Superior temporal gyrus (tissue), 1 donor: ENCODE measurements at regions not wholly inside any gene's neighbourhood (a gene's known extent, or its start where the extent isn't known, plus 50 kb on each side); places are given as distances from the start of the nearest gene placed in this dataset.
"Not testable (repeated sequence)": the region's sequence is repeated elsewhere in the genome, so short reads cannot be mapped to it uniquely, and the experiment has no call there.

Experiments used
- DNase-seq: peaks from one replicate; pipeline ENCODE4 v3.0.0-alpha.2; 2016; ENCODE audit errors: extremely low spot score

DNA sequence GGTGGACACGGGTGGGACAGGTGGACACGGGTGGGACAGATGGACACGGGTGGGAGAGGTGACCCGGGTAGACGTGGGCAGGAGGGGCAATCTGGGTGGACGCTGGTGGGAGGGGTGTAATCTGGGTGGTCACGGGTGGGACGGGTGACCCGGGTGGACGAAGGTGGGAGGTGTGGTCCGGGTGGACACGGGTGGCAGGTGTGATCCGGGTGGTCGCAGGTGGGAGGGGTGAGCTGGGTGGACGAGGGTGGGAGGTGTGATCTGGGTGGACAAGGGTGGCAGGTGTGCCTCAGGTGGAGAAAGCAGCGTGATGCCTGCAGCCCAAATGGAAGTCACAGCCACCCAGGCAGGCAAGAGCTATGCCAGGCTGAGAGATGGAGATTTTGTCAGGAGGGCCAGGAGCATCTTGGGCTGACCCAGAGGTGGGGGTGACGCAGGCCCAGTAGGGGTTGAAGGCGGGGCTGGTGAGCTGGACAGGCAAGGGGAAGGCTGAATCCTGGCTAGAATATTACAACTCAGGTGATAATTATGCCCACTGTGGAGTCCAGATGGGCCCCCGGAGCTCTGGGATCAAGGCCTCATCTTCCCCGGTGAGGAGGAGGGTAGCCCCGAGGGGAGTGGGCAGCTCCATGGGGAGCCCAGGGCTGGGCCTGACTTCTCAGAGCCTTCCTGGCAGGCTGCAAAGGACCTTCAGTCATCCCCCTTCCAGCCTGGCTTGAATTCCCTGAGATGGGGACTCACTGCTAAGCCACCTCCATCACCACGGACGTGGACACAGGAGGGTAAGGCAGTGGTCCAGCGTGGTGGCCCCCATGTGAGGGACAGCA is 100.0 kb downstream of the ADRA2C start:
- DNase-seq = no peak

DNA sequence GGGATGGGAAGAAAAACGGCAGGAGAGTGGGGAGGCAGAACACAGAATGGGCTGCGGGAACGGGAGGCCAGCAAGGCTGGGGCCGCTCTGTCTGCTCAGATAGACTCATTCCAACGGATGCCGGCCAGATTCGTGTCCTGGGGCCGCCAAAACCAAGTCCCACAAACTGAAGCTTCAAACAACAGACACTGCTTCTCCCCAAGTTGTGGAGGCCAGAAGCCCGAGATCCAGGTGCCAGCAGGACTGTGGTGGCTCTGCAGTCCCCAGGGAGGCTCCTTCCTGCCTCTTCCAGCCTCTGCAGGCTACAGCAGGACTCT is 100.6 kb downstream of the ADRA2C start:
- no peak for DNase-seq

DNA sequence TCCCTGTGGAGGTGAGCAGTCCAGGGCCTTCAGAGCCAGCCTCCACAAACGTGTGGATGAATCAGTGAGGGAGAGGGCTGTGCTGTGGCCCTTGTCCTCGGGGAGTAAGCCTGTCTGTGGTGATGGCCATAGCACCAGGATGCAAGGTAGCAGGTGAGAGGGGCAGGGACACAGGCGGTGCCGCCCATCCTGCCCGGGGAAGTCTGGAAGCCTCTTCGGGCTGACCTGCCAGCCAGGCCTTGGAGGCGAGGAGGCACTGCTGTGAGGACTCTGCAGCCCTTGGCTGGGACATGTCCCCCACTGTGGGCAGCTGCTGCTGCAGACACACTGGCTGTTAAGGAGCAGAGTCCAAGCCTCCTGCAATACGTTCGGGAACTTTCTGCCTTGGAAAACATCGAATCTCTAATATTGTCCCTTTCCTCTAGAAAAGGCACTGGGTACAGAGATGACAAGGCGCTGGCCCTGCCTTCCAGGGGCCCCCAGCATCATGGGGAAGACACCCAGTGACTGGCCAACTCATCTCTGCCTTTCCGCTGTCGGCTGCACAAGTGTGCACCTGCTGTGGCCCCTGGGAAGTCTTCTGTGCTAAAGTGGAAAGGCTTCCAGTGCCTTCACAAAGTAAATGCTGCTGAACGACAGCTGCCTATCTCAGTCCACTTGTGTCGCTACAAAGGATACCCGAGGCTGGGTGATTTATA is 101.4 kb downstream of the ADRA2C start:
- DNase-seq = no peak

- DNase-seq = no peak
Observed at GRCh38 chr4:3868211-3869173, 102.3 kb downstream of the ADRA2C start.

- DNase-seq = no peak
Observed at GRCh38 chr4:3869174-3869572, 103.0 kb downstream of the ADRA2C start.

DNA sequence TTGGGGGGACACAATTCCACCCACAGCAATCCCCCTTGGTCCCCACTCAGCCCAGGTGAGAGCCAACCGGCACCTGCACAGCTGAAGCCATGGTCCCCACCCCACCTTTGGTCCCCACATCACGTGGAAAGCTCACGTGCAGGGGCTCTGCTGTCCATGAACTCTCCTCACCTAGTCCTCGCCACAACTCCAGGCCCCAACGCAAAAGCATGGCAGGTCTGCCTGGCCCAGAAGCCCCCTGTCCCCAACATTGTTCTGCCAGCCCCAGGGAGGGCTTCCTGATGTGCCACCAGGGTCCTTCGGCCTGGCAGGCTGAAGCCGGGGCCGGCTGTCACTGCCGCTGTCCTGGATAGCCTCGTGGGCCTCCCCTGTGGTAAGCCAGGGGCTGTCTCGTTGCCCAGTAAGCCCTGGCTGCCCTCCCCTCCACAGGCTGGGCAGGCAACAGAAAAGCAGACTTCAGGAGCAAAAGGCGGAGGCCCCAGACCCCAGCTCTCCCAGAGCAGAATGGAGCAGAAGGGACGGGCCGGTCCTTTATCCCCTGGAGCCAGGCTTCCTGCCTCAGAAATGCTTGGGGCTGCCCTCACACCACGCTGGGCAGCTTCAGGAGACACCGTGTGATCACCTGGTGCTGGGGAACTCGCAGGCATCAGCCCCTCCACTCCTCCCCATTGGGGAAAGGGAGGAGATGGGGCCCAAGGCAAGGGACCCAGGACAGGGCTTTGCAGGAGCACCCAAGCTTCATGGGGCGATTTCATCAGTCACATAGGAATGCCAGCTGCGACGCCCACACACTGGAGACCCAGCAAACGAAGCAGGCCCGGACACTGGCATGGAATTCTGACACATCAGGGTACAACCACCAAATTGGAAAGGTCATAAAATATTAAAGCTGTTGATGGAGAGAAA is 103.7 kb downstream of the ADRA2C start:
- no peak for DNase-seq

- DNase-seq = no peak
Observed at GRCh38 chr4:3870567-3870962, 104.4 kb downstream of the ADRA2C start.

DNA sequence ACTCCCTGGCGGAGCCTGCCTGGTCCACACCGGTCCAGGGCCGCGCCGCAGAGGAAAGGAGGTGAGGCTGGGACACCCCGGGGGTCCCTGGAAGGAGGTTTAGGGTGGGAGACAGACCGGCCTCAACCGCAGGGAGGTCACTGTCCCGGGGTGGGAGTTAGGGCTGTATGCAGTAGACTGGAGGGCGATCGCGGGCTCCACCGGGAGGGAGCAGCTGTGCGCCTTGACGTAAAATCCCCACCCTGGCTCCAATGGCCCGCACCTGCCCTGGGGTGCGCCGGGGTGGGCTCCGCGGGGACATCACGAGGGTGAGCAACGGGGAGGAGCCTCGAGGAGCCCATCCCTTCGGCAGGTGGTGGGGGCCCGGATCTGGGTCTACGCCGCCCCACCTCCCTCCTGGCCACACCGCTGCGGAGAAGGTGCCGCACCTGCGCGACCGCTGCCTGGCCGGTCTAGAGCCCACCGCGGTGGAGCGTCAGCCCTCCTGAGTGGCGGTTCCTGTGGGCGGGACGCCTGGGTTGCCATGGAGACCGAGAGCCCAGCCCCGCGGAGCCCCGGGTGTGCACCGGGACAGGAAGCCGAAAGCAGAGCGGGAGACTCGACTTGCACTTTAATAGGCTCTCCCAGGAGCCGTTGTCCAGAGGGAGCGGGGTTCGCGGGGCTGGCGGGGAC is 105.1 kb downstream of the ADRA2C start:
- DNase-seq = no peak

- no peak for DNase-seq
Observed at GRCh38 chr4:3871881-3872833, 106.0 kb downstream of the ADRA2C start.

- DNase-seq = no peak
Observed at GRCh38 chr4:3872834-3873313, 106.7 kb downstream of the ADRA2C start.

- no peak for DNase-seq
Observed at GRCh38 chr4:3873408-3874027, 107.3 kb downstream of the ADRA2C start.

DNA sequence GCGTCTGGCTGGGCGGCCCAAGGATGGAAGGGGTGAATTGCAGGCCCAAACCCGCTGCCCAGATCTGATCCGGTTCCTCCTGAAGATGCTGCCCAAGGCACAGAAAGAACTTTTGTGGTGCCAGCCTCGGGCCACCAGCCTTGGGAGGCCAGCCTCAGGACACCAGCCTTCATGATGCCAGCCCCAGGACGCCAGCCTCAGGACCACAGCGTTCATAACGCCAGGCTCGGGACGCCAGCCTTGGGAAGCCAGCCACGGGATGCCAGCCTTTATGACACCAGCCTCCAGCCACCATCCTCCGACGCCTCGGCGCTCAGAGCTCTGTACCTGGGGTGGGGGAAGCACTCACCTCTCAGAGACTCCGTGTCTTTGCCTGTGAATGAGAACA is 107.8 kb downstream of the ADRA2C start:
- no peak for DNase-seq

DNA sequence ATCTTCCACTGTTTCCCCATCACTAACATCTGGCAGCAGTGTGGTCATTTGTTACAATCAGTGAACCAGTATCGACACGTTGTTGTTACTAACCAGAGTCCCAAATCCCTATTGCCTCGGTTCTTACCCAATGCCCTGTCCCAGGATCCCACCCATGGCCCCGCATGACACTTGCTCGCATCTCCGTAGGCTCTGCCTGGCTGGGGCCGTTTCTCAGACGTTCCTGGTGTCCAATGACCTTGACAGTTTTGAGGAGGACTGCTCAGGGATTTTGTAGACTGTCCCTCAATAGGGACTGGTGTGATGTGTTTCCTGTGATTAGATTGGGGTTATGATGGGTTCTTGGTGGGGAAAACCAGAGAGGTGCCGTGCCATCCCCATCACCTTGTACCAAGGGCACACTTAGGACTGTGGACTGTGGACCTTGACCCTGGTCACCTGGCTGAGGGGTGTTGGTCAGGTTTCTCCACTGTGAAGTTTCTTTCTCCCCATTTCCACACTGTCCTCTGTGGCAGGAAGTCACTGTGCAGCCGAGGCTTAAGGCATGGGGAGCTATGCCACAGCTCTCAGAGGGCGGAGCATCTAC is 108.4 kb downstream of the ADRA2C start:
- DNase-seq = no peak

DNA sequence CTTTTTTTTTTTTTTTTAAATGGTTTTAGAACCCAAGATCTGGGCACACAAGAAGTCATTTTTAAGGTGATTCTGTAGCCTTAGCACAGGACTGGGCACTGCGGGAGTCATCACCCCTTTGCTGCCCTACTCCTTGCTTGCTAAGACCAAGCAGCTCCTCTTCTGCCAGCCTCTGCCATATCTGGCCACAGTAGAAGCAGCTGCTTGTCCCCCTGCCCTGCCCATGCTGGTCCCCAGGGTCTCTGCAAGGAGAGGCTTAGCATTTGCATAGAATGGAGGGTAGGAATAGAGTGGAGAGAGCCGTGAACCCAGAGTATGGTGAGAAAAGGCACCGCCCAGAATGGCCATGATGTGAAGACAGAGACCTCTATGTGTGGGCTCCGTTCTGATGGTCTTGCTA is 109.3 kb downstream of the ADRA2C start:
- DNase-seq = no peak

DNA sequence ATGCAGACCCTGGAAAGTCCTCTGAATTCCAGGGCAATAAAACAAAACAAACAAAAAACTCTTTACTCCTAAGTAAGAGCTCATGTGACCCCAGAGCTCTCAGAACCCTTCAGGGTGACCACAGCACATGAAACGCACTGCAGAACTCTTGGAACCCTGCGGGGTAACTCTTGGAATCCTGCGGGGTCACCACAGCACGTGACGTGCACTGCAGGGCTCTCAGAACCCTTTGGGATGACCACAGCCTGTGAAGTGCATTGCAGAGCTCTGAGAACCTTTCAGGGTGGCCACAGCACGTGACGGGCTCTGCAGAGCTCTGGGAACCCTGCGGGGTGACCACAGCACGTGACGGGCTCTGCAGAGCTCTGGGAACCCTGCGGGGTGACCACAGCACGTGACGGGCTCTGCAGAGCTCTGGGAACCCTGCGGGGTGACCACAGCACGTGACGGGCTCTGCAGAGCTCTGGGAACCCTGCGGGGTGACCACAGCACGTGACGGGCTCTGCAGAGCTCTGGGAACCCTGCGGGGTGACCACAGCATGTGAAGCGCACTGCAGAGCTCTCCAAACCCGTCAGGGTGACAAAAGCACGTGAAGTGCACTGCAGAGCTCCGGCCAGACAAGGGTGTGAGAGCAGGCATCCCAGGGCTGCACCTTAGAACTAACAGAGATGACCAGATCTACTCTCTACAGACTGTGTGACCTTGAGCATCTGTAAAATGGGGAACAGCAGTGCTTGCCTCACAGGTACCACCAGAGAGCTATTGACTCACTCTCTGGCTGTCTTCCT is 110.1 kb downstream of the ADRA2C start:
- DNase-seq = not testable (repeated sequence)

- no peak for DNase-seq
Observed at GRCh38 chr4:3877236-3877635, 111.1 kb downstream of the ADRA2C start.

- DNase-seq = no peak
Observed at GRCh38 chr4:3877868-3878267, 111.7 kb downstream of the ADRA2C start.

GRCh38 chr4:3878678-3879077 is 112.5 kb downstream of the ADRA2C start:
- no peak for DNase-seq
